KMS-11 (cell line): ENCODE measurements at regions not wholly inside any gene's neighbourhood (a gene's known extent, or its start where the extent isn't known, plus 50 kb on each side); places are given as distances from the start of the nearest gene placed in this dataset.

ENCODE experiments used
- H2AFZ ChIP-seq: fragments of 200-600 bp; sonication (generic); 2 replicates; pipeline ENCODE4 v1.6.1; 2016; ENCODE audit warnings: antibody characterized with exemption, mixed run types, low read depth
- H3K27ac ChIP-seq: fragments of 200-600 bp; sonication (generic); 2 replicates; pipeline ENCODE4 v1.6.1; 2016; ENCODE audit warnings: mild to moderate bottlenecking, mixed run types
- H3K27me3 ChIP-seq: fragments of 200-600 bp; sonication (generic); 2 replicates; pipeline ENCODE4 v1.6.1; 2017; ENCODE audit warnings: mild to moderate bottlenecking, low read depth, mixed run types, moderate library complexity; ENCODE audit not compliant: insufficient read depth
- H3K36me3 ChIP-seq: fragments of 200-600 bp; sonication (generic); 2 replicates; pipeline ENCODE4 v1.6.1; 2017; ENCODE audit warnings: mild to moderate bottlenecking, mixed run types; ENCODE audit not compliant: insufficient read depth
- H3K4me1 ChIP-seq: fragments of 200-600 bp; sonication (generic); 2 replicates; pipeline ENCODE4 v1.6.1; 2016; ENCODE audit warnings: mild to moderate bottlenecking, low read depth, mixed run types; ENCODE audit not compliant: poor library complexity, severe bottlenecking
- H3K4me2 ChIP-seq: fragments of 200-600 bp; sonication (generic); 2 replicates; pipeline ENCODE4 v1.7.0; 2016; ENCODE audit warnings: mild to moderate bottlenecking, mixed run types
- H3K4me3 ChIP-seq: fragments of 200-600 bp; sonication (generic); IDR thresholded peaks from 2 replicates; pipeline ENCODE4 v1.6.1; 2017; ENCODE audit warnings: low read depth, low read length, mixed read lengths; ENCODE audit not compliant: insufficient read depth
- H3K79me2 ChIP-seq: fragments of 200-600 bp; sonication (generic); 2 replicates; pipeline ENCODE4 v1.6.1; 2016; ENCODE audit warnings: low read depth, mixed run types; ENCODE audit not compliant: insufficient read depth
- H3K9ac ChIP-seq: fragments of 200-600 bp; sonication (generic); 2 replicates; pipeline ENCODE4 v1.6.1; 2016; ENCODE audit warnings: mild to moderate bottlenecking, mixed run types
- H4K20me1 ChIP-seq: fragments of 200-600 bp; sonication (generic); 2 replicates; pipeline ENCODE4 v1.6.1; 2016; ENCODE audit warnings: mild to moderate bottlenecking, mixed run types; ENCODE audit not compliant: insufficient read depth
- TF ChIP-seq, protein P1 (sequence below): fragments of 200-600 bp; sonication (generic); conservative IDR thresholded peaks from 2 replicates; pipeline ENCODE4 v1.6.1; 2017; ENCODE audit warnings: low read depth, mild to moderate bottlenecking, antibody characterized with exemption, low read length, moderate library complexity, mixed read lengths

DNA sequence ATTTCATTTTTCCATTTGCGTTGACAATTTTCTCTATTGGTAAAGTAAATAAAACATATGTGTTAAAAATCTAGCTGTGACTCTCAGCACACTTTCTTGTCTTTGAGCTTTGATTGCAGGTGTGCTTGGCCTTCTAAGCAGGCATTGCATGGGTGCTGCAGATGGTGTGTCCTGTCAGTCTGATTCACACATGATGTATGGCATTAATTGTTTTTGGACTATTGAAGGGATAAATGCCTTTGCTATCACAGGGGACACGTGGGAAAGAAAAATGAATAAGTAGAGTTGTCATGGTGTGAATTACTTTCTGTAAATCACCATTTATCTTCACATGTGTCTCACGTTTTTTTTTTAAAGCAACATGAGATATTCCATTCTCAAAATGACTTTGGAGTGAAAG is 211.3 kb upstream of the NAV3 start:
- Histone ChIP-seq H3K4me2 (no peak overlapping the region), H3K27me3 (no peaks in the 10 kb centered on the region), H3K4me1 (no peaks in the 10 kb centered on the region), H2AFZ (no peak overlapping the region), H3K79me2 (no peaks in the 10 kb centered on the region), H3K36me3 (no peaks in the 10 kb centered on the region), H3K9ac (no peak overlapping the region), H4K20me1 (no peaks in the 10 kb centered on the region), H3K27ac (no peak overlapping the region), H3K4me3 (no peak overlapping the region)
- TF ChIP-seq, protein P1, sequence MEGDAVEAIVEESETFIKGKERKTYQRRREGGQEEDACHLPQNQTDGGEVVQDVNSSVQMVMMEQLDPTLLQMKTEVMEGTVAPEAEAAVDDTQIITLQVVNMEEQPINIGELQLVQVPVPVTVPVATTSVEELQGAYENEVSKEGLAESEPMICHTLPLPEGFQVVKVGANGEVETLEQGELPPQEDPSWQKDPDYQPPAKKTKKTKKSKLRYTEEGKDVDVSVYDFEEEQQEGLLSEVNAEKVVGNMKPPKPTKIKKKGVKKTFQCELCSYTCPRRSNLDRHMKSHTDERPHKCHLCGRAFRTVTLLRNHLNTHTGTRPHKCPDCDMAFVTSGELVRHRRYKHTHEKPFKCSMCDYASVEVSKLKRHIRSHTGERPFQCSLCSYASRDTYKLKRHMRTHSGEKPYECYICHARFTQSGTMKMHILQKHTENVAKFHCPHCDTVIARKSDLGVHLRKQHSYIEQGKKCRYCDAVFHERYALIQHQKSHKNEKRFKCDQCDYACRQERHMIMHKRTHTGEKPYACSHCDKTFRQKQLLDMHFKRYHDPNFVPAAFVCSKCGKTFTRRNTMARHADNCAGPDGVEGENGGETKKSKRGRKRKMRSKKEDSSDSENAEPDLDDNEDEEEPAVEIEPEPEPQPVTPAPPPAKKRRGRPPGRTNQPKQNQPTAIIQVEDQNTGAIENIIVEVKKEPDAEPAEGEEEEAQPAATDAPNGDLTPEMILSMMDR = no peak

DNA sequence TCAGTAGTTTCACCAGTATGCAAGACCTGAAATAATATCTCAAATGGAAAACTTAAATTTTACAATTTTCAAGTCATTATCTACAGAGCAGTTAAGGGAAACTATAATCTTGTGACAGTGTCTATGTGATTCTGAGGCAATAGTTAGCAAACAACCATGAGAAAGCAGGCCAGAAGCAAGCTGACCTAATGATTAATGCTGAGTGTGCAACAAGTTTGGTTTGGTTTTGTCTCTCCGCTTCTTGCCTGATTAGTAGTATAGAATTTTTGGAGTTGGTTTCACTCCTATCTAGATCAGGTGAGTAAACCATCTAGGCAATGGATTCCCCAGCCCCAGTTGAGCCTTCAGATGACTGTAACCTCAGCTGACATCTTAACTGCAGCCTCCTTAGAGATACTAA is 212.9 kb upstream of the NAV3 start:
- TF ChIP-seq, protein P1 = no peak
- H4K20me1 ChIP-seq = no peaks in the 10 kb centered on the region

DNA sequence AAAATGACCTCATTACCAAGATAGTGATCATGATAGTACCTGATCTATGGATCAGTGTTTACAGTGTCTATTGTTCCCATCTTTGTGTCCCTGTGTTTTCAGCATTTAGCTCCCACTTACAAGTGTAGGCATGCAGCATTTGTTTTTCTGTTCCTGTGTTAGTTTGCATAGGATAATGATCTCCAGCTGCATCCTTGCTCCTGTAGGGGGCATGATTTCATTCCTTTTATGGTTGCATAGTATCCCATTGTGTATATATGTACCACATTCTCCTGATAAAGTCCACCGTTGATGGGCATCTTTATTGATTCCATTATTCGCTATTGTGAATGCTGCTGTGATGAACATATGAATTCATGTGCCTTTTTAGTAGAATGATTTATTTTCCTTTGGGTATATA is 215.4 kb upstream of the NAV3 start:
- Histone ChIP-seq H3K27me3 (no peaks in the 10 kb centered on the region), H3K36me3 (no peaks in the 10 kb centered on the region), H3K4me1 (peaks cover 9% of the 10 kb centered on the region), H2AFZ (no peak overlapping the region), H3K79me2 (no peaks in the 10 kb centered on the region), H3K9ac (no peak overlapping the region), H3K4me2 (no peak overlapping the region), H4K20me1 (no peaks in the 10 kb centered on the region), H3K27ac (no peak overlapping the region), H3K4me3 (no peak overlapping the region)
- TF ChIP-seq, protein P1 = no peak

More for the DNA sequence above, 212.9 kb upstream of the NAV3 start:
- H3K27ac ChIP-seq = no peak overlapping the region
- H3K4me3 ChIP-seq = no peak overlapping the region
- no peak overlapping the region for H3K9ac ChIP-seq
- no peaks in the 10 kb centered on the region for H3K4me1 ChIP-seq
- H3K4me2 ChIP-seq = no peak overlapping the region
- no peak overlapping the region for H2AFZ ChIP-seq
- H3K79me2 ChIP-seq = no peaks in the 10 kb centered on the region
- no peaks in the 10 kb centered on the region for H3K36me3 ChIP-seq
- H3K27me3 ChIP-seq = no peaks in the 10 kb centered on the region

DNA sequence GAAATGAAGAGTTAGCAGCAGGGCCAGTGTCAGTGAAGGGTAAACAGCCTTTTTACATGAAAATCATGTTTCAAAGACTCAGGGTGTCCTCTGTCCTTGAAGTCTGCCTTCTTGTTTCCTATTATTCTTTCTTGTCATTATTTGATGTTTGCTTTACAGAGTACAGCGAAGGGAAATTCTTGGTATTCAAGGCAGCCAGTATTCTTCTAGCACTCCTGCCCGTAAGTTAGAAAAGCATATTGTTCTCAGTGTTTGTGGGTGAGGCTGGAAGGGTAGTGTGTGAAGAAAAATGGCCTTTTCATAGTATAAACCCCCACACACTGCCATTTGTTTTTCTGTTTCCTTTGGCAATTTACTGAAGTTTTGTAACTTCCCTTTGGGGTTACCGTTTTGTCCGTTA is 217.3 kb upstream of the NAV3 start:
- Histone ChIP-seq H4K20me1 (no peaks in the 10 kb centered on the region), H3K4me3 (no peak overlapping the region), H3K4me1 (peaks cover 29% of the 10 kb centered on the region), H3K9ac (no peak overlapping the region), H3K4me2 (no peak overlapping the region), H3K79me2 (no peaks in the 10 kb centered on the region), H2AFZ (no peak overlapping the region), H3K27me3 (no peaks in the 10 kb centered on the region), H3K27ac (no peak overlapping the region), H3K36me3 (no peaks in the 10 kb centered on the region)
- TF ChIP-seq, protein P1 = no peak
